Activated naive CD4-positive, alpha-beta T cell treated with anti-CD3 and anti-CD28 coated beads for 36 hours (primary cell): ENCODE measurements at regions not wholly inside any gene's neighbourhood (a gene's known extent, or its start where the extent isn't known, plus 50 kb on each side); places are given as distances from the start of the nearest gene placed in this dataset.

Experiments
- CTCF ChIA-PET: fragments of 350-600 bp; sonication (Branson Sonifier 250); formaldehyde crosslinking; loops from one replicate; lab custom pipeline; 2021; ENCODE audit warnings: antibody characterized with exemption; lab: Charles Lee
- DNase-seq: peaks from one replicate; pipeline ENCODE4 v3.0.0-alpha.2; 2020
- H3K27ac Mint-ChIP-seq: one replicate; pipeline ENCODE4 v1.8.0; 2021; ENCODE audit warnings: mild to moderate bottlenecking, mixed read lengths
- H3K27me3 Mint-ChIP-seq: one replicate; pipeline ENCODE4 v1.8.0; 2021; ENCODE audit warnings: low read depth, mixed read lengths
- H3K36me3 Mint-ChIP-seq: one replicate; pipeline ENCODE4 v1.8.0; 2021; ENCODE audit warnings: low read depth, mixed read lengths
- H3K4me1 Mint-ChIP-seq: one replicate; pipeline ENCODE4 v1.8.0; 2021; ENCODE audit warnings: low read depth, mixed read lengths
- H3K4me3 Mint-ChIP-seq: one replicate; pipeline ENCODE4 v1.8.0; 2021; ENCODE audit warnings: mild to moderate bottlenecking, moderate library complexity, mixed read lengths
- H3K9me3 Mint-ChIP-seq: one replicate; pipeline ENCODE4 v1.8.0; 2021; ENCODE audit warnings: mixed read lengths
- intact Hi-C: fragments of 100-400 bp; cut with micrococcal nuclease; formaldehyde crosslinking; loops from one replicate; pipeline ENCODE4 v1.15.1; 2023

- Mint-ChIP-seq H3K9me3 (peaks cover 7% of the 10 kb centered on the region), H3K36me3 (peaks cover 5% of the 10 kb centered on the region), H3K27ac (no peak overlapping the region), H3K4me3 (no peak overlapping the region), H3K4me1 (no peaks in the 10 kb centered on the region), H3K27me3 (no peaks in the 10 kb centered on the region)
- intact Hi-C loops = no loop called here
- CTCF ChIA-PET = interaction anchor here (1.2 kb wide), 1 partner anchor 83 kb away, joined by 6 read pairs; no protein-coding TSS in a partner anchor
- no peak for DNase-seq
These were observed 188.7 kb upstream of the TMEM260 start for GRCh38 chr14:56390859-56391258.

- H3K4me1 Mint-ChIP-seq = no peaks in the 10 kb centered on the region
- no peaks in the 10 kb centered on the region for H3K36me3 Mint-ChIP-seq
- H3K9me3 Mint-ChIP-seq = no peaks in the 10 kb centered on the region
- H3K4me3 Mint-ChIP-seq = no peak overlapping the region
- no peaks in the 10 kb centered on the region for H3K27me3 Mint-ChIP-seq
- CTCF ChIA-PET = interaction anchor here (0.6 kb wide), 1 partner anchor 661 kb away, joined by 7 read pairs; no protein-coding TSS in a partner anchor
- no peak overlapping the region for H3K27ac Mint-ChIP-seq
- no peak for DNase-seq
- intact Hi-C loops = no loop called here
These were observed 184.6 kb upstream of the TMEM260 start for GRCh38 chr14:56394826-56395530.

GRCh38 chr14:56400109-56400825, 179.3 kb upstream of the TMEM260 start:
- no peaks in the 10 kb centered on the region for H3K4me1 Mint-ChIP-seq
- no peak overlapping the region for H3K27ac Mint-ChIP-seq
- intact Hi-C loops = no loop called here
- H3K36me3 Mint-ChIP-seq = no peaks in the 10 kb centered on the region
- no peaks in the 10 kb centered on the region for H3K9me3 Mint-ChIP-seq
- no peak overlapping the region for H3K4me3 Mint-ChIP-seq
- no peak for DNase-seq
- CTCF ChIA-PET = interaction anchor here (0.6 kb wide), 1 partner anchor 178 kb away, joined by 3 read pairs; no protein-coding TSS in a partner anchor
- no peaks in the 10 kb centered on the region for H3K27me3 Mint-ChIP-seq

GRCh38 chr14:56412468-56413434, 166.8 kb upstream of the TMEM260 start:
- no peak overlapping the region for H3K27ac Mint-ChIP-seq
- intact Hi-C loops = no loop called here
- CTCF ChIA-PET = no interaction called here
- peaks cover 14% of the 10 kb centered on the region for H3K4me1 Mint-ChIP-seq
- no peak for DNase-seq
- peaks cover 3% of the 10 kb centered on the region for H3K27me3 Mint-ChIP-seq
- no peaks in the 10 kb centered on the region for H3K36me3 Mint-ChIP-seq
- peaks cover 8% of the 10 kb centered on the region for H3K9me3 Mint-ChIP-seq
- H3K4me3 Mint-ChIP-seq = peak overlapping the region; percentile 46

GRCh38 chr14:56413721-56414120, 165.9 kb upstream of the TMEM260 start:
- Mint-ChIP-seq H3K4me1 (peaks cover 14% of the 10 kb centered on the region), H3K36me3 (no peaks in the 10 kb centered on the region), H3K9me3 (peaks cover 6% of the 10 kb centered on the region), H3K27ac (no peak overlapping the region), H3K27me3 (peaks cover 3% of the 10 kb centered on the region), H3K4me3 (no peak overlapping the region)
- intact Hi-C loops = no loop called here
- DNase-seq = no peak
- CTCF ChIA-PET = no interaction called here

DNA sequence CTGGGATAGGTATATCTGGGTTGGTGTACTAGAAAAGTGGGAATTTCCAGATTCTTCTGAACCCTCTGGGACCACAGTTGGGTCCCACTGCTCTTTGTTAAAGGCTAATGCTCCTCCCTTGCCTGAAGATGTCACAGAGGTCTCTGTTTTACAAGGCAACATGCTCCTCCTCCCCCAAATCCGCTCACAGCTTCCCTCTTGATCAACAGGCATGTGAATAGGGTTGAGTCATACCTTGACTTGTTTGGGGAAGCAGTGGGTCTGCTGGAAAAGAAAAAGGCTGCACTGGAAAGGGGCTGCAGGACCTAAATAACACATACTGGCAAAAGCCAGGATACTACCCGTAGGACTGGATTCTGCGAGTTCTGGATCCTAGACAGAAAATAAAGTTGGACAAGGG, 165.4 kb upstream of the TMEM260 start:
- CTCF ChIA-PET = interaction anchor here (0.6 kb wide), 1 partner anchor 684 kb away, joined by 4 read pairs; no protein-coding TSS in a partner anchor
- H3K27ac Mint-ChIP-seq = no peak overlapping the region
- intact Hi-C loops = no loop called here
- H3K4me1 Mint-ChIP-seq = peaks cover 14% of the 10 kb centered on the region
- DNase-seq = no peak
- H3K4me3 Mint-ChIP-seq = no peak overlapping the region
- H3K9me3 Mint-ChIP-seq = peaks cover 1% of the 10 kb centered on the region
- peaks cover 3% of the 10 kb centered on the region for H3K27me3 Mint-ChIP-seq
- no peaks in the 10 kb centered on the region for H3K36me3 Mint-ChIP-seq

DNA sequence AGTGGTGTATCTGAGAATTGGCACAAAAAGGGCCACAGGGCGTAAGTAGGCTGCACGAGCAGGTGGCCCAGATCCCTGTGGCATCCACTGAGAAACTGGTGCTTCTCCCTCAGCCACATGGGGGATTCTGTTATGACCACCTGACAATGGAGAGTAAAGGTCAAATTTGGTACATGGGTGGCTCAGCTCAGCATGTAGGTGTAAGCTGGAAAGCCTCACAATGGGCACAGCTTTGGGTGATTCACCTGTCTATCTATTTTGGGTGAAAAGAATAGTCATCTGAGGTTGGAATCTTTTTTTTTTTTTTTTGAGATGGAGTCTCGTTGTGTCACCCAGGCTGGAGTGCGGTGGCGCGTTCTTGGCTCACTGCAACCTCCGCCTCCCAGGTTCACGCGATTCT, 163.4 kb upstream of the TMEM260 start:
- peaks cover 3% of the 10 kb centered on the region for H3K27me3 Mint-ChIP-seq
- H3K4me3 Mint-ChIP-seq = no peak overlapping the region
- CTCF ChIA-PET = interaction anchor here (0.6 kb wide), 1 partner anchor 241 kb away, joined by 3 read pairs; no protein-coding TSS in a partner anchor
- no peaks in the 10 kb centered on the region for H3K9me3 Mint-ChIP-seq
- peaks cover 14% of the 10 kb centered on the region for H3K4me1 Mint-ChIP-seq
- intact Hi-C loops = no loop called here
- no peak overlapping the region for H3K27ac Mint-ChIP-seq
- no peaks in the 10 kb centered on the region for H3K36me3 Mint-ChIP-seq
- no peak for DNase-seq

DNA sequence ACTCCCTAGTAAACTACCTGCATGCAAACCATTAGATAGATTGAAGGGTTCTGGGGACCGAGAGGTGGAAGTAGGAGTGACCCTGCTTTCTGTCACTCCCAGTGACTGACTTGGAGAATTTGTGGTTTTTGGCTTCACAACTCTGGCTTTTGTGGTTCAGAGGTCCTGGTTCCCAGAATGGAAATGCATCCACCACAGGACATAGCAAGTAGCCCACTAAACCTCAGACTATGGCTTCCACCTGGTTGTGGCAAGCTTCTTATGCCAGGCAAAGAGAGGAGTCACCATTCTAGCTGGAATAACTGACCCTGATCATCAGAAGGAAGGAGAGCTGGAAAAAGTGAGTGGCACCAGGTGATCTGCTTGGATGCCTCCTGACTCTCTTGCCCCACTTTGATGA, 162.4 kb upstream of the TMEM260 start:
- intact Hi-C loops = no loop called here
- H3K36me3 Mint-ChIP-seq = no peaks in the 10 kb centered on the region

DNA sequence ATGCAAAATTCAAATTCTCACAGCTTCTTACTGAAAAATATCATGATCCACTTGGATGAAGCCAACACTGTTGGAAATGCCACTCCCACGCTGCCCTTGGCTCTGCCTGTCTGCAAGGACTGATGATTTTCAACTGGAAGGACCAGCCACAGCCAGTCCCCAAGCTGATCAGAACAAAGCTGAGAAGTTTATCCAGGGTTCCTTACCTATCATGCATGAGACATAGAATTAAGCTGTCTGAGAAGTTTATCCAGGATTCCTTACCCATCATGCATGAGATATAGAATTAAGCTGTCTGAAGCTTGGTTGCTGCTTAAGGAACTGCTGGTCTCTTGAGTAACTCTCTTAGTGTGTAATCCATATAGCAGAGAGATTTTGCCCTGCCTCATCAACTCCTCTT, 159.8 kb upstream of the TMEM260 start:
- no peak for DNase-seq
- CTCF ChIA-PET = interaction anchor here (1.2 kb wide), 1 partner anchor 32 kb away, joined by 3 read pairs; no protein-coding TSS in a partner anchor
- H3K4me3 Mint-ChIP-seq = no peak overlapping the region
- H3K27ac Mint-ChIP-seq = no peak overlapping the region
- no peaks in the 10 kb centered on the region for H3K27me3 Mint-ChIP-seq
- intact Hi-C loops = loop anchor here (10.0 kb wide), 1 partner anchor 575 kb away; no protein-coding TSS in a partner anchor
- H3K9me3 Mint-ChIP-seq = no peaks in the 10 kb centered on the region
- H3K4me1 Mint-ChIP-seq = no peaks in the 10 kb centered on the region
- no peaks in the 10 kb centered on the region for H3K36me3 Mint-ChIP-seq

More for the DNA sequence above, 162.4 kb upstream of the TMEM260 start:
- Mint-ChIP-seq H3K9me3 (no peaks in the 10 kb centered on the region), H3K4me3 (no peak overlapping the region), H3K27me3 (peaks cover 3% of the 10 kb centered on the region), H3K4me1 (peaks cover 9% of the 10 kb centered on the region), H3K27ac (no peak overlapping the region)
- DNase-seq = no peak
- CTCF ChIA-PET = no interaction called here

DNA sequence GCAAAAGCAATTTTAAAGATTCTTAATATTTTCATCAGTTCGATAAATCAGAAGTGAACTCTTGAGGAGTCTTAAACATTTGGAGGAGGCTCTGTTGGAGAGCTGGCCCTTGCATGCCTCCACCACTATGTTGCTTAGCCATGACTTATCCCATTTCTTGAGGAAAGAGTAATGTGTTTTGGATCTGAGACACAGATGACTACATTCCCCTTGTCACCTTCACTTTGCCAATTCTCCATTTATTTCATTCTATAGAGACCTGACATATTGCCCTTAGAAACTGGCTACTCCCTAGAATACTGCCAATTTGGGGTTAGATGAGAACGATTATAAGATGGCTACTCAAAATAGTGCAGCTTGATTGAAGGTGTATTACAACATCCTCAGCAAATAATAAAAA, 157.4 kb upstream of the TMEM260 start:
- H3K4me3 Mint-ChIP-seq = no peak overlapping the region
- intact Hi-C loops = loop anchor here (1.0 to 10.0 kb wide), 5 partner anchors 175 to 976 kb away; no protein-coding TSS in a partner anchor
- DNase-seq = no peak

DNA sequence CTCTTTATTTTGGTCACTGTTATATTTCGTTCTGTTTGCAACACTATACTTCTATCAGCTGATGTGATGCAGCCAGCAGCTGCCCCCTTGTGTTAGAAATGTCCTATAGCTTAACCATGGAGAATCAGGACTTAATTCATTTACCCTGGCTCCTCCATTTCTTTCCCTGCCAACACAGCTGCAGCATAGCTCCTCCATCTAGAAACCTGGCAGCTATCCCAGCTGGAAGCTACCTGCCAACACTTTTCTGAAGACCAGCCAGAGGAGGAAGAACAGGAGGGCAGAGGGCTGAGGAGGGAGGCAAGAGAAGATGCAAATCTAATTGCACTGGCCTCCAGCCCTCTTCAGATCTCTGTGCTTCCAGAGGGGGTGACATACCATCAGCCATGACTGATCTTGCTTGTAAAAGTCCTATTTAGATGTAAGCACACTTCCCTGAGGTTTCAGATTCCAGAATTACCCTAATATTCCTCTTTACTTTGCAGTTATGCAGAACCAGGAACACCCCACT, 156.8 kb upstream of the TMEM260 start:
- Mint-ChIP-seq H3K36me3 (no peaks in the 10 kb centered on the region), H3K4me3 (no peak overlapping the region), H3K27me3 (no peaks in the 10 kb centered on the region), H3K4me1 (no peaks in the 10 kb centered on the region), H3K27ac (no peak overlapping the region), H3K9me3 (no peaks in the 10 kb centered on the region)
- CTCF ChIA-PET = interaction anchor here (0.6 to 1.5 kb wide), 4 partner anchors 34 to 692 kb away, joined by 3 to 4 read pairs (median 4); no protein-coding TSS in a partner anchor
- intact Hi-C loops = loop anchor here (1.0 to 10.0 kb wide), 5 partner anchors 175 to 976 kb away; no protein-coding TSS in a partner anchor
- DNase-seq = peak; percentile 26

More for the DNA sequence above, 157.4 kb upstream of the TMEM260 start:
- H3K27ac Mint-ChIP-seq = no peak overlapping the region
- H3K36me3 Mint-ChIP-seq = no peaks in the 10 kb centered on the region
- no peaks in the 10 kb centered on the region for H3K27me3 Mint-ChIP-seq
- H3K9me3 Mint-ChIP-seq = no peaks in the 10 kb centered on the region
- CTCF ChIA-PET = interaction anchor here (0.6 to 1.5 kb wide), 4 partner anchors 85 to 691 kb away, joined by 3 to 5 read pairs (median 4); no protein-coding TSS in a partner anchor
- H3K4me1 Mint-ChIP-seq = no peaks in the 10 kb centered on the region
